ENCODE measurements at regions not wholly inside any gene's neighbourhood (a gene's known extent, or its start where the extent isn't known, plus 50 kb on each side); places are given as distances from the start of the nearest gene placed in this dataset.

- Histone ChIP-seq H2AFZ (ENCODE audit: low read length) (no peak overlapping the region), H3K9ac (ENCODE audit: low read depth, low read length, poor library complexity, severe bottlenecking) (no peak overlapping the region), H3K27me3 (ENCODE audit: insufficient read depth, low read length, poor library complexity, severe bottlenecking) (no peaks in the 10 kb centered on the region), H3K4me1 (ENCODE audit: insufficient read depth, low read length, poor library complexity, severe bottlenecking) (no peaks in the 10 kb centered on the region), H3K9me3 (ENCODE audit: insufficient read depth, low read depth, low read length) (no peaks in the 10 kb centered on the region), H3K4me2 (ENCODE audit: low read depth, low read length, poor library complexity, severe bottlenecking) (no peak overlapping the region), H3K79me2 (ENCODE audit: insufficient read depth, low read length) (no peaks in the 10 kb centered on the region), H3K36me3 (ENCODE audit: insufficient read depth, low read length) (no peaks in the 10 kb centered on the region), H3K9me2 (replicated peaks; ENCODE audit: low read depth, low read length) (no peaks in the 10 kb centered on the region), H3F3A (ENCODE audit: low read depth) (no peaks in the 10 kb centered on the region), H4K20me1 (ENCODE audit: insufficient read depth, low read length, poor library complexity, severe bottlenecking) (no peaks in the 10 kb centered on the region), H3K4me3 (ENCODE audit: low read length, poor library complexity, severe bottlenecking) (no peak overlapping the region)
- TF ChIP-seq CTCF (conservative IDR thresholded peaks at IDR 0.05; ENCODE audit: low read length) (no peak), EZH2phosphoT487 (IDR thresholded peaks at IDR 0.05; ENCODE audit: borderline replicate concordance) (no peak)
These were observed 102.2 kb upstream of the TUT7 start for GRCh38 chr9:86456416-86456815.

GRCh38 chr9:86454701-86455615 is 100.7 kb upstream of the TUT7 start:
- no peak overlapping the region for H2AFZ ChIP-seq (ENCODE audit: low read length)
- no peaks in the 10 kb centered on the region for H3F3A ChIP-seq (ENCODE audit: low read depth)
- H3K27me3 ChIP-seq (ENCODE audit: insufficient read depth, low read length, poor library complexity, severe bottlenecking) = no peaks in the 10 kb centered on the region
- no peaks in the 10 kb centered on the region for H3K9me2 ChIP-seq (replicated peaks; ENCODE audit: low read depth, low read length)
- no peak overlapping the region for H3K4me3 ChIP-seq (ENCODE audit: low read length, poor library complexity, severe bottlenecking)
- H3K9me3 ChIP-seq (ENCODE audit: insufficient read depth, low read depth, low read length) = no peaks in the 10 kb centered on the region
- H3K36me3 ChIP-seq (ENCODE audit: insufficient read depth, low read length) = no peaks in the 10 kb centered on the region
- H3K4me1 ChIP-seq (ENCODE audit: insufficient read depth, low read length, poor library complexity, severe bottlenecking) = no peaks in the 10 kb centered on the region
- no peaks in the 10 kb centered on the region for H3K79me2 ChIP-seq (ENCODE audit: insufficient read depth, low read length)
- H4K20me1 ChIP-seq (ENCODE audit: insufficient read depth, low read length, poor library complexity, severe bottlenecking) = no peaks in the 10 kb centered on the region
- no peak overlapping the region for H3K4me2 ChIP-seq (ENCODE audit: low read depth, low read length, poor library complexity, severe bottlenecking)
- TF ChIP-seq EZH2phosphoT487 (IDR thresholded peaks at IDR 0.05; ENCODE audit: borderline replicate concordance) (no peak), CTCF (conservative IDR thresholded peaks at IDR 0.05; ENCODE audit: low read length) (no peak)
- no peak overlapping the region for H3K9ac ChIP-seq (ENCODE audit: low read depth, low read length, poor library complexity, severe bottlenecking)

- H3K9me2 ChIP-seq (replicated peaks; ENCODE audit: low read depth, low read length) = no peaks in the 10 kb centered on the region
- H4K20me1 ChIP-seq (ENCODE audit: insufficient read depth, low read length, poor library complexity, severe bottlenecking) = no peaks in the 10 kb centered on the region
- no peak overlapping the region for H3K4me2 ChIP-seq (ENCODE audit: low read depth, low read length, poor library complexity, severe bottlenecking)
- no peaks in the 10 kb centered on the region for H3K79me2 ChIP-seq (ENCODE audit: insufficient read depth, low read length)
- no peak overlapping the region for H3K9ac ChIP-seq (ENCODE audit: low read depth, low read length, poor library complexity, severe bottlenecking)
- H3K4me3 ChIP-seq (ENCODE audit: low read length, poor library complexity, severe bottlenecking) = no peak overlapping the region
- H3K36me3 ChIP-seq (ENCODE audit: insufficient read depth, low read length) = no peaks in the 10 kb centered on the region
- no peaks in the 10 kb centered on the region for H3K9me3 ChIP-seq (ENCODE audit: insufficient read depth, low read depth, low read length)
- no peaks in the 10 kb centered on the region for H3K4me1 ChIP-seq (ENCODE audit: insufficient read depth, low read length, poor library complexity, severe bottlenecking)
- no peaks in the 10 kb centered on the region for H3K27me3 ChIP-seq (ENCODE audit: insufficient read depth, low read length, poor library complexity, severe bottlenecking)
- TF ChIP-seq EZH2phosphoT487 (IDR thresholded peaks at IDR 0.05; ENCODE audit: borderline replicate concordance) (no peak), CTCF (conservative IDR thresholded peaks at IDR 0.05; ENCODE audit: low read length) (no peak)
- no peak overlapping the region for H2AFZ ChIP-seq (ENCODE audit: low read length)
- H3F3A ChIP-seq (ENCODE audit: low read depth) = no peaks in the 10 kb centered on the region
These were observed 98.1 kb upstream of the TUT7 start for GRCh38 chr9:86452201-86452828.

Measured in Loucy (cell line).